ENCODE measurements at regions not wholly inside any gene's neighbourhood (a gene's known extent, or its start where the extent isn't known, plus 50 kb on each side); places are given as distances from the start of the nearest gene placed in this dataset.

DNA sequence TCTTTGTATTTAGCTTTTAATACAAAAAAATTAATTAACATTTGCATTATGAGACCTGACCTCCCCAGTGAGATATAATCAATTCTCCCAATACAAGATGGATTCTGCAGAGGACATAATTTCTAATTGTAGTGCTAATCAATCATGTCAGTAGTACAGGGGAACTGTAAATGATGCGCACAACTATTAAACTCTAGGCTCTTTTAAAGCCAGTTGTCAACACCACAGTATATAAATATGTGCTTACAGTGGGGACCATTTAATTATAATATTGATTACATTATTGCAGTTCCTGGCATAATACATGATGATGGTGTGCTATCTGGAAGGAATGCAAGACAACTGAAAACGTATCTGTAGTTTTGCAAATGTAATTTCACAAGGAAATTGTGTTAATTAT lies 285.6 kb upstream of the EPHA4 start (continued):
- TF ChIP-seq, protein P1, sequence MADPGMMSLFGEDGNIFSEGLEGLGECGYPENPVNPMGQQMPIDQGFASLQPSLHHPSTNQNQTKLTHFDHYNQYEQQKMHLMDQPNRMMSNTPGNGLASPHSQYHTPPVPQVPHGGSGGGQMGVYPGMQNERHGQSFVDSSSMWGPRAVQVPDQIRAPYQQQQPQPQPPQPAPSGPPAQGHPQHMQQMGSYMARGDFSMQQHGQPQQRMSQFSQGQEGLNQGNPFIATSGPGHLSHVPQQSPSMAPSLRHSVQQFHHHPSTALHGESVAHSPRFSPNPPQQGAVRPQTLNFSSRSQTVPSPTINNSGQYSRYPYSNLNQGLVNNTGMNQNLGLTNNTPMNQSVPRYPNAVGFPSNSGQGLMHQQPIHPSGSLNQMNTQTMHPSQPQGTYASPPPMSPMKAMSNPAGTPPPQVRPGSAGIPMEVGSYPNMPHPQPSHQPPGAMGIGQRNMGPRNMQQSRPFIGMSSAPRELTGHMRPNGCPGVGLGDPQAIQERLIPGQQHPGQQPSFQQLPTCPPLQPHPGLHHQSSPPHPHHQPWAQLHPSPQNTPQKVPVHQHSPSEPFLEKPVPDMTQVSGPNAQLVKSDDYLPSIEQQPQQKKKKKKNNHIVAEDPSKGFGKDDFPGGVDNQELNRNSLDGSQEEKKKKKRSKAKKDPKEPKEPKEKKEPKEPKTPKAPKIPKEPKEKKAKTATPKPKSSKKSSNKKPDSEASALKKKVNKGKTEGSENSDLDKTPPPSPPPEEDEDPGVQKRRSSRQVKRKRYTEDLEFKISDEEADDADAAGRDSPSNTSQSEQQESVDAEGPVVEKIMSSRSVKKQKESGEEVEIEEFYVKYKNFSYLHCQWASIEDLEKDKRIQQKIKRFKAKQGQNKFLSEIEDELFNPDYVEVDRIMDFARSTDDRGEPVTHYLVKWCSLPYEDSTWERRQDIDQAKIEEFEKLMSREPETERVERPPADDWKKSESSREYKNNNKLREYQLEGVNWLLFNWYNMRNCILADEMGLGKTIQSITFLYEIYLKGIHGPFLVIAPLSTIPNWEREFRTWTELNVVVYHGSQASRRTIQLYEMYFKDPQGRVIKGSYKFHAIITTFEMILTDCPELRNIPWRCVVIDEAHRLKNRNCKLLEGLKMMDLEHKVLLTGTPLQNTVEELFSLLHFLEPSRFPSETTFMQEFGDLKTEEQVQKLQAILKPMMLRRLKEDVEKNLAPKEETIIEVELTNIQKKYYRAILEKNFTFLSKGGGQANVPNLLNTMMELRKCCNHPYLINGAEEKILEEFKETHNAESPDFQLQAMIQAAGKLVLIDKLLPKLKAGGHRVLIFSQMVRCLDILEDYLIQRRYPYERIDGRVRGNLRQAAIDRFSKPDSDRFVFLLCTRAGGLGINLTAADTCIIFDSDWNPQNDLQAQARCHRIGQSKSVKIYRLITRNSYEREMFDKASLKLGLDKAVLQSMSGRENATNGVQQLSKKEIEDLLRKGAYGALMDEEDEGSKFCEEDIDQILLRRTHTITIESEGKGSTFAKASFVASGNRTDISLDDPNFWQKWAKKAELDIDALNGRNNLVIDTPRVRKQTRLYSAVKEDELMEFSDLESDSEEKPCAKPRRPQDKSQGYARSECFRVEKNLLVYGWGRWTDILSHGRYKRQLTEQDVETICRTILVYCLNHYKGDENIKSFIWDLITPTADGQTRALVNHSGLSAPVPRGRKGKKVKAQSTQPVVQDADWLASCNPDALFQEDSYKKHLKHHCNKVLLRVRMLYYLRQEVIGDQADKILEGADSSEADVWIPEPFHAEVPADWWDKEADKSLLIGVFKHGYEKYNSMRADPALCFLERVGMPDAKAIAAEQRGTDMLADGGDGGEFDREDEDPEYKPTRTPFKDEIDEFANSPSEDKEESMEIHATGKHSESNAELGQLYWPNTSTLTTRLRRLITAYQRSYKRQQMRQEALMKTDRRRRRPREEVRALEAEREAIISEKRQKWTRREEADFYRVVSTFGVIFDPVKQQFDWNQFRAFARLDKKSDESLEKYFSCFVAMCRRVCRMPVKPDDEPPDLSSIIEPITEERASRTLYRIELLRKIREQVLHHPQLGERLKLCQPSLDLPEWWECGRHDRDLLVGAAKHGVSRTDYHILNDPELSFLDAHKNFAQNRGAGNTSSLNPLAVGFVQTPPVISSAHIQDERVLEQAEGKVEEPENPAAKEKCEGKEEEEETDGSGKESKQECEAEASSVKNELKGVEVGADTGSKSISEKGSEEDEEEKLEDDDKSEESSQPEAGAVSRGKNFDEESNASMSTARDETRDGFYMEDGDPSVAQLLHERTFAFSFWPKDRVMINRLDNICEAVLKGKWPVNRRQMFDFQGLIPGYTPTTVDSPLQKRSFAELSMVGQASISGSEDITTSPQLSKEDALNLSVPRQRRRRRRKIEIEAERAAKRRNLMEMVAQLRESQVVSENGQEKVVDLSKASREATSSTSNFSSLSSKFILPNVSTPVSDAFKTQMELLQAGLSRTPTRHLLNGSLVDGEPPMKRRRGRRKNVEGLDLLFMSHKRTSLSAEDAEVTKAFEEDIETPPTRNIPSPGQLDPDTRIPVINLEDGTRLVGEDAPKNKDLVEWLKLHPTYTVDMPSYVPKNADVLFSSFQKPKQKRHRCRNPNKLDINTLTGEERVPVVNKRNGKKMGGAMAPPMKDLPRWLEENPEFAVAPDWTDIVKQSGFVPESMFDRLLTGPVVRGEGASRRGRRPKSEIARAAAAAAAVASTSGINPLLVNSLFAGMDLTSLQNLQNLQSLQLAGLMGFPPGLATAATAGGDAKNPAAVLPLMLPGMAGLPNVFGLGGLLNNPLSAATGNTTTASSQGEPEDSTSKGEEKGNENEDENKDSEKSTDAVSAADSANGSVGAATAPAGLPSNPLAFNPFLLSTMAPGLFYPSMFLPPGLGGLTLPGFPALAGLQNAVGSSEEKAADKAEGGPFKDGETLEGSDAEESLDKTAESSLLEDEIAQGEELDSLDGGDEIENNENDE (IDR thresholded peaks at IDR 0.05; ENCODE audit: insufficient replicate concordance, low read length), result no peak
- no peak for TF ChIP-seq CBX8 (IDR thresholded peaks at IDR 0.05; ENCODE audit: borderline replicate concordance, low read depth, low read length)
- no peak for TF ChIP-seq JUN (IDR thresholded peaks at IDR 0.05; ENCODE audit: low read depth, low read length)
- TF ChIP-seq, protein P2, sequence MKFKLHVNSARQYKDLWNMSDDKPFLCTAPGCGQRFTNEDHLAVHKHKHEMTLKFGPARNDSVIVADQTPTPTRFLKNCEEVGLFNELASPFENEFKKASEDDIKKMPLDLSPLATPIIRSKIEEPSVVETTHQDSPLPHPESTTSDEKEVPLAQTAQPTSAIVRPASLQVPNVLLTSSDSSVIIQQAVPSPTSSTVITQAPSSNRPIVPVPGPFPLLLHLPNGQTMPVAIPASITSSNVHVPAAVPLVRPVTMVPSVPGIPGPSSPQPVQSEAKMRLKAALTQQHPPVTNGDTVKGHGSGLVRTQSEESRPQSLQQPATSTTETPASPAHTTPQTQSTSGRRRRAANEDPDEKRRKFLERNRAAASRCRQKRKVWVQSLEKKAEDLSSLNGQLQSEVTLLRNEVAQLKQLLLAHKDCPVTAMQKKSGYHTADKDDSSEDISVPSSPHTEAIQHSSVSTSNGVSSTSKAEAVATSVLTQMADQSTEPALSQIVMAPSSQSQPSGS (IDR thresholded peaks at IDR 0.05; ENCODE audit: low read length), result no peak

Measured in H1 (cell line).